ENCODE measurements at regions not wholly inside any gene's neighbourhood (a gene's known extent, or its start where the extent isn't known, plus 50 kb on each side); places are given as distances from the start of the nearest gene placed in this dataset.

DNA sequence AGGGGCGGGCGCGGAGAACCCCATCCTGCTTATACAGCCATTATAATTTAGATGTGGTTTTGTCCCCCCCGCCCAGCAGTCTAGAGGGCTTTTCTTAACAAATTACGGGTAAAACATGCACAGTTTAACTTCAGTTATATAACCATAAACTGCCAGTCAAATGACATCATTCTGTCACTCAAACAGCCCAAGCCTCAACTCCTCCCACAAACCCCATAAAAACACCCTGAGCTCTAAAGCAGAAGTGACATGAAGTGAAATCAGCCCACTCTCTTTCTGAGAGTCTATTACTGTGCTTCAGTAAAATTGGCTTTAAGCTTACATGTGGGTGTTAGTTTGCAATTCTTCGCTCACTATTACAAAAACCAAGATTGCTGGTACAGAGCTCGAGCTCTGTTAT, 705.1 kb upstream of the GCFC2 start:
- intact Hi-C loops (cut with micrococcal nuclease; ENCODE audit: unreplicated experiment) (no loop called here), in situ Hi-C loops (cut with HindIII; ENCODE audit: low pct_unique_long_range_greater_than_20kb, low sequenced_read_pairs) (no loop called here)
- Histone ChIP-seq H3K27ac (ENCODE audit: low read length) (no peak overlapping the region), H3K36me3 (ENCODE audit: control insufficient read depth, insufficient read depth, low read length) (no peaks in the 10 kb centered on the region), H3K4me3 (ENCODE audit: low read depth in 2 of 2, low read length in 2 of 2) (no peak overlapping the region), H3K27me3 (ENCODE audit: control insufficient read depth, insufficient read depth, low read length) (no peaks in the 10 kb centered on the region), H3K4me1 (ENCODE audit: control insufficient read depth, insufficient read depth, low read length) (no peaks in the 10 kb centered on the region), H3K9me3 (ENCODE audit: control insufficient read depth, insufficient read depth, low read depth, low read length) (no peaks in the 10 kb centered on the region)
- no TSS peak for BruUV-seq (replicated peaks)
- ChIA-PET POLR2A (no interaction called here), CTCF (no interaction called here)
- ATAC-seq (no peak), DNase-seq (ENCODE audit: low read depth, low spot score) (no peak)
- TF ChIP-seq POLR2AphosphoS5 (IDR thresholded peaks at IDR 0.05; ENCODE audit: low read depth, low read length) (no peak), TCF7L2 (IDR thresholded peaks at IDR 0.05; ENCODE audit: low read depth, low read length) (no peak)

DNA sequence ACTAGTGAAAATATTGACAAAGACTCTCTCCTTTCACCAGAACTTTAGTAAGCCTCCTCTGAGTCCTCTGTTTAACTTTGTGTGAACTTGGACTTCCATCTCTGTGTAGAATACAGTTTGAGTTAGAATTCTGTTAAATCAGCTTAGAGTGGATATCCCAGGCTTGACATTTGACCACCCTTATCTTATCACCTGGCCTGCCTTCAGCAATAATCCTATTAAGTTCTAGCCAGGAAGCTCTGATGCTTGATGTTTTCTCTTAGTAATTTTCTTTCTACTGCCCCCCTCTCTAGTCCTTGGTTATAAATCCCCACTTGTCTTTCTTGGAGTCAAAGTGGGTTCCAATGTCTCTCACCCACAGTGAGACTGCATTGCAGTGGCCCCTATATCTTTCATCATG, 702.7 kb upstream of the GCFC2 start:
- CTCF ChIA-PET: no interaction called here
- intact Hi-C loops (cut with micrococcal nuclease; ENCODE audit: unreplicated experiment): no loop called here
- in situ Hi-C loops (cut with HindIII; ENCODE audit: low pct_unique_long_range_greater_than_20kb, low sequenced_read_pairs): no loop called here
- ATAC-seq (no peak), DNase-seq (ENCODE audit: low read depth, low spot score) (no peak)
- POLR2A ChIA-PET: no interaction called here
- no peak overlapping the region for H3K4me3 ChIP-seq (ENCODE audit: low read depth in 2 of 2, low read length in 2 of 2)
- BruUV-seq (replicated peaks): no TSS peak
- no peaks in the 10 kb centered on the region for H3K27me3 ChIP-seq (ENCODE audit: control insufficient read depth, insufficient read depth, low read length)
- no peaks in the 10 kb centered on the region for H3K9me3 ChIP-seq (ENCODE audit: control insufficient read depth, insufficient read depth, low read depth, low read length)
- no peak overlapping the region for H3K27ac ChIP-seq (ENCODE audit: low read length)
- TF ChIP-seq POLR2AphosphoS5 (IDR thresholded peaks at IDR 0.05; ENCODE audit: low read depth, low read length) (no peak), TCF7L2 (IDR thresholded peaks at IDR 0.05; ENCODE audit: low read depth, low read length) (no peak), SIN3A (IDR thresholded peaks at IDR 0.05; ENCODE audit: borderline replicate concordance, insufficient read depth, low read depth, low read length) (no peak)
- TF ChIP-seq, protein P1, sequence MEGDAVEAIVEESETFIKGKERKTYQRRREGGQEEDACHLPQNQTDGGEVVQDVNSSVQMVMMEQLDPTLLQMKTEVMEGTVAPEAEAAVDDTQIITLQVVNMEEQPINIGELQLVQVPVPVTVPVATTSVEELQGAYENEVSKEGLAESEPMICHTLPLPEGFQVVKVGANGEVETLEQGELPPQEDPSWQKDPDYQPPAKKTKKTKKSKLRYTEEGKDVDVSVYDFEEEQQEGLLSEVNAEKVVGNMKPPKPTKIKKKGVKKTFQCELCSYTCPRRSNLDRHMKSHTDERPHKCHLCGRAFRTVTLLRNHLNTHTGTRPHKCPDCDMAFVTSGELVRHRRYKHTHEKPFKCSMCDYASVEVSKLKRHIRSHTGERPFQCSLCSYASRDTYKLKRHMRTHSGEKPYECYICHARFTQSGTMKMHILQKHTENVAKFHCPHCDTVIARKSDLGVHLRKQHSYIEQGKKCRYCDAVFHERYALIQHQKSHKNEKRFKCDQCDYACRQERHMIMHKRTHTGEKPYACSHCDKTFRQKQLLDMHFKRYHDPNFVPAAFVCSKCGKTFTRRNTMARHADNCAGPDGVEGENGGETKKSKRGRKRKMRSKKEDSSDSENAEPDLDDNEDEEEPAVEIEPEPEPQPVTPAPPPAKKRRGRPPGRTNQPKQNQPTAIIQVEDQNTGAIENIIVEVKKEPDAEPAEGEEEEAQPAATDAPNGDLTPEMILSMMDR (IDR thresholded peaks at IDR 0.05): no peak
- TF ChIP-seq, protein P2, sequence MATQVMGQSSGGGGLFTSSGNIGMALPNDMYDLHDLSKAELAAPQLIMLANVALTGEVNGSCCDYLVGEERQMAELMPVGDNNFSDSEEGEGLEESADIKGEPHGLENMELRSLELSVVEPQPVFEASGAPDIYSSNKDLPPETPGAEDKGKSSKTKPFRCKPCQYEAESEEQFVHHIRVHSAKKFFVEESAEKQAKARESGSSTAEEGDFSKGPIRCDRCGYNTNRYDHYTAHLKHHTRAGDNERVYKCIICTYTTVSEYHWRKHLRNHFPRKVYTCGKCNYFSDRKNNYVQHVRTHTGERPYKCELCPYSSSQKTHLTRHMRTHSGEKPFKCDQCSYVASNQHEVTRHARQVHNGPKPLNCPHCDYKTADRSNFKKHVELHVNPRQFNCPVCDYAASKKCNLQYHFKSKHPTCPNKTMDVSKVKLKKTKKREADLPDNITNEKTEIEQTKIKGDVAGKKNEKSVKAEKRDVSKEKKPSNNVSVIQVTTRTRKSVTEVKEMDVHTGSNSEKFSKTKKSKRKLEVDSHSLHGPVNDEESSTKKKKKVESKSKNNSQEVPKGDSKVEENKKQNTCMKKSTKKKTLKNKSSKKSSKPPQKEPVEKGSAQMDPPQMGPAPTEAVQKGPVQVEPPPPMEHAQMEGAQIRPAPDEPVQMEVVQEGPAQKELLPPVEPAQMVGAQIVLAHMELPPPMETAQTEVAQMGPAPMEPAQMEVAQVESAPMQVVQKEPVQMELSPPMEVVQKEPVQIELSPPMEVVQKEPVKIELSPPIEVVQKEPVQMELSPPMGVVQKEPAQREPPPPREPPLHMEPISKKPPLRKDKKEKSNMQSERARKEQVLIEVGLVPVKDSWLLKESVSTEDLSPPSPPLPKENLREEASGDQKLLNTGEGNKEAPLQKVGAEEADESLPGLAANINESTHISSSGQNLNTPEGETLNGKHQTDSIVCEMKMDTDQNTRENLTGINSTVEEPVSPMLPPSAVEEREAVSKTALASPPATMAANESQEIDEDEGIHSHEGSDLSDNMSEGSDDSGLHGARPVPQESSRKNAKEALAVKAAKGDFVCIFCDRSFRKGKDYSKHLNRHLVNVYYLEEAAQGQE (IDR thresholded peaks at IDR 0.05; ENCODE audit: insufficient read depth in 1 of 2, low read depth in 2 of 2, low read length in 1 of 2): no peak
- H3K4me1 ChIP-seq (ENCODE audit: control insufficient read depth, insufficient read depth, low read length): no peaks in the 10 kb centered on the region
- H3K36me3 ChIP-seq (ENCODE audit: control insufficient read depth, insufficient read depth, low read length): no peaks in the 10 kb centered on the region

DNA sequence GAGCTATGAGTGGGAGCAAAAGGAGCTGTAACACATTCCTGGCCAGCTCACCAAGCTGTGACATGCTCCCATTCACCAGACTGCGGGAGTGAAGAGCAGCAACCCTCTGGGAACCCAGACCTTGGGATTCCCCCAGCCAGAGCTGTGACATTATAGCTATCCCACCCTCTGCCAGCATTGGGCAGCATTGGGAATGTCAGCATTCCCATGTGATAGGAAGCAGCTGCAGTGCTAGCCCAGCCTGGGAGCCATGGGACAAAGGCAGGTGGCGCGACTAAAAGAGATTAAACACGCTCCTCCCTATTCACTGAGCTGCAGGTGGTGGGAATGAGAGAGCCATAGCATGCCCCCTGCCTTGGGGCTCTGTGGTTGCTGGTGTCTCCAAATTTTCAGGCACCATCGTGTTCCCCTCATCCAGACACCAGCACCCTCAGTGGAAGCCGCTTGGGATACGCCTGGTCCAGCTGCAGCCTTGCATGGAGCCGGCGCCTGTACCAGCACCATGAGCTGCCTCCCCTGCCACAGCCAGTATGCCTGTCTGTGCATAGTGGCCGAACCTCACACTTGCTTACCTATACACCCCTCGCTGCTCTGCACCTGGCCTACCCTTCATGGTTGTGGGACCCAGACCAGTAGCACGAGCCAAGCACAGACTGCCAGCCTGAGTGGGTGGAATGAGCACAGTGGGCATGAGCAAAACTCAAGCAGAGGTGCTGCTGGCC, 695.6 kb upstream of the GCFC2 start:
- DNase-seq (ENCODE audit: low read depth, low spot score) (no peak), ATAC-seq (no peak)
- in situ Hi-C loops (cut with HindIII; ENCODE audit: low pct_unique_long_range_greater_than_20kb, low sequenced_read_pairs): no loop called here
- intact Hi-C loops (cut with micrococcal nuclease; ENCODE audit: unreplicated experiment): no loop called here
- BruUV-seq (replicated peaks): no TSS peak
- Histone ChIP-seq H3K9me3 (ENCODE audit: control insufficient read depth, insufficient read depth, low read depth, low read length) (no peaks in the 10 kb centered on the region), H3K27ac (ENCODE audit: low read length) (no peak overlapping the region), H3K4me1 (ENCODE audit: control insufficient read depth, insufficient read depth, low read length) (no peaks in the 10 kb centered on the region), H3K27me3 (ENCODE audit: control insufficient read depth, insufficient read depth, low read length) (no peaks in the 10 kb centered on the region), H3K4me3 (ENCODE audit: low read depth in 2 of 2, low read length in 2 of 2) (no peak overlapping the region), H3K36me3 (ENCODE audit: control insufficient read depth, insufficient read depth, low read length) (no peaks in the 10 kb centered on the region)
- TF ChIP-seq, protein P2 (IDR thresholded peaks at IDR 0.05; ENCODE audit: insufficient read depth in 1 of 2, low read depth in 2 of 2, low read length in 1 of 2): no peak
- TF ChIP-seq POLR2AphosphoS5 (IDR thresholded peaks at IDR 0.05; ENCODE audit: low read depth, low read length) (no peak), TCF7L2 (IDR thresholded peaks at IDR 0.05; ENCODE audit: low read depth, low read length) (no peak), SIN3A (IDR thresholded peaks at IDR 0.05; ENCODE audit: borderline replicate concordance, insufficient read depth, low read depth, low read length) (no peak)
- TF ChIP-seq, protein P1 (IDR thresholded peaks at IDR 0.05): no peak
- ChIA-PET POLR2A (no interaction called here), CTCF (no interaction called here)

Data from Panc1 (cell line).